BJ (cell line): ENCODE measurements at regions not wholly inside any gene's neighbourhood (a gene's known extent, or its start where the extent isn't known, plus 50 kb on each side); places are given as distances from the start of the nearest gene placed in this dataset.
A peak's percentile ranks its signal among the peaks of the same experiment; 100 is the strongest.

Experiments used
- CTCF ChIA-PET: fragments of 350-600 bp; formaldehyde crosslinking; extraction: SDS; loops from one replicate; lab custom pipeline; 2021; ENCODE audit warnings: antibody characterized with exemption, inconsistent platforms; lab: Yijun Ruan, JAX
- POLR2A ChIA-PET: fragments of 300-600 bp; sonication (Branson Sonifier 250); formaldehyde crosslinking; extraction: SDS; loops from one replicate; lab custom pipeline; 2021; ENCODE audit warnings: antibody characterized with exemption; lab: Charles Lee
- DNase-seq: peaks from one replicate; pipeline ENCODE4 v3.0.0-alpha.2; 2011; ENCODE audit warnings: low read depth
- H3K27me3 ChIP-seq: 2 replicates; pipeline ENCODE4 v1.6.0; 2011; ENCODE audit warnings: low read length; ENCODE audit not compliant: control insufficient read depth, insufficient read depth
- H3K36me3 ChIP-seq: 2 replicates; pipeline ENCODE4 v1.5.1; 2011; ENCODE audit warnings: low read length; ENCODE audit not compliant: control insufficient read depth, insufficient read depth
- H3K4me3 ChIP-seq: 2 replicates; pipeline ENCODE4 v1.5.1; 2011; ENCODE audit warnings: low read depth, mild to moderate bottlenecking, control low read depth, low read length
- CTCF ChIP-seq: IDR thresholded peaks from 2 replicates; pipeline ENCODE4 v1.5.1; 2011; ENCODE audit warnings: low read depth, mild to moderate bottlenecking, control low read depth, inconsistent platforms, low read length, moderate library complexity; ENCODE audit not compliant: insufficient read depth

GRCh38 chr14:100972118-100972897, 68.8 kb upstream of the RTL1 start:
- TF ChIP-seq CTCF: no peak
- DNase-seq: no peak
- ChIA-PET POLR2A (no interaction called here), CTCF (no interaction called here)
- Histone ChIP-seq H3K4me3 (no peak overlapping the region), H3K36me3 (no peaks in the 10 kb centered on the region), H3K27me3 (no peaks in the 10 kb centered on the region)

- DNase-seq: no peak
- POLR2A ChIA-PET: no interaction called here
- Histone ChIP-seq H3K27me3 (no peaks in the 10 kb centered on the region), H3K4me3 (no peak overlapping the region), H3K36me3 (no peaks in the 10 kb centered on the region)
- CTCF ChIA-PET: no interaction called here
- no peak for TF ChIP-seq CTCF
Measured at GRCh38 chr14:100975671-100976070, 72.1 kb upstream of the RTL1 start.

DNA sequence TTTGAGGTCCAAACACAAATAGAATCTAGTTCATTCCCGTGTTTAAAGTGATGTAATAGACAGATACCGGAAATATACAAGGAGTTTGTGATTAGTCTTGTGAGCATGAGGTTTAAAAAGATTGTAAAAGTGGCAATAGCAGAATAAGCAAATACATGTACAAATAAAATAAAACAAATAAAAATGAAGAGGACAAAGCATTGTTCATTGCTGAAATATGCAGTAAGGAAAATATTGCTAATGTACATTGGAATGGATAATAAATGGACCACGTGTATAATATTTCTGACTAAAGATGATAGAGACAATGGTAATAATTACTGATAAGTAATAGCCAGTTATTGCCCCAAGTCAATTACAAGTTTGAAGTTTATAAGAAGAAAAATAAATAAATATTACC, 75.6 kb upstream of the RTL1 start:
- H3K4me3 ChIP-seq: no peak overlapping the region
- POLR2A ChIA-PET: no interaction called here
- H3K36me3 ChIP-seq: no peaks in the 10 kb centered on the region; the same call in none of the 2 replicates
- H3K27me3 ChIP-seq: no peaks in the 10 kb centered on the region
- CTCF ChIA-PET: no interaction called here
- TF ChIP-seq CTCF: no peak
- DNase-seq: no peak

DNA sequence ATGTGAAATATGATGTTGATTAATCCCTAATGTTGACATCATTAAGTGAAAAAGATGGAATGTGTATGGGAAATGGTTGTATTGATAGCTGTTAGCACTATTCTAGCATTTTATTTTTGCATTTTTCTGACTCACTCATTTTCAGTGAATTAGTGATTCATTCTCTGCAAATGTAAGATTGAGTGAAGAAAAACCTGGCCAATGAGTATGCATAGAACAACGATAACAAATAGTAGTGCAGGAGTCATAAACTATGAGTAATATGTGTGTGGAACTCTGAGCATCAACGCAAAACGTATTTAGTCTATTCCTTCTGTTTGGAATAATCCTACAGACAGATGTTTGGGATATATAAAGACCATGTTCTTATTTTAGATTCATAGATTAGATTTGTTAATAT, 76.3 kb upstream of the RTL1 start:
- Histone ChIP-seq H3K27me3 (no peaks in the 10 kb centered on the region), H3K4me3 (no peak overlapping the region), H3K36me3 (peaks cover 1% of the 10 kb centered on the region)
- TF ChIP-seq CTCF: no peak
- POLR2A ChIA-PET: no interaction called here
- CTCF ChIA-PET: no interaction called here
- peak; percentile 41 for DNase-seq

DNA sequence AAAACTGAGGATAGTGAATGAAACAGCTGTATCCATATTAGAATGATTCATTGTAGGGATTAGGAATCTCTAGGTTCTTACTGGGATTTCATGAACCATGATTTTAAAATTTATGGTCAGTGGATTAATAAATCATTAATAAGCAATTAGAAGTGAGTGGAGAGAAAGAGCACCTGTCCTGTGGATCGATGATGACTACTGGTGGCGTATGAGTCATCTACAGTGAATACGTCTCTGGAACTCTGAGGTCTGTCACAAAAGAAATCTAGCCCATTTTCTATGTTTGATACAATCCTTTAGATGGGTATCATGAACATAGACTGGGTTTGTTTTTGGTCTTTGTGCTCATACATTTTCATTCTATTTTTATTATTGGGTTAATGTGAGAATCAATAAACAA, 77.3 kb upstream of the RTL1 start:
- ChIA-PET POLR2A (no interaction called here), CTCF (no interaction called here)
- DNase-seq: no peak
- H3K27me3 ChIP-seq: no peaks in the 10 kb centered on the region
- no peak overlapping the region for H3K4me3 ChIP-seq
- peaks cover 1% of the 10 kb centered on the region for H3K36me3 ChIP-seq
- TF ChIP-seq CTCF: no peak
